GM12878 (cell line): ENCODE measurements at regions not wholly inside any gene's neighbourhood (a gene's known extent, or its start where the extent isn't known, plus 50 kb on each side); places are given as distances from the start of the nearest gene placed in this dataset.

Source experiments
- ATAC-seq: fragments of 200-7000 bp; cut with Tn5 transposase; 3 replicates; pipeline ENCODE4 v1.9.1; 2020; ENCODE audit warnings: mild to moderate bottlenecking, moderate library complexity
- BruUV-seq: library from RNA; stranded (reverse); fragments of 400-500 nt; replicated peaks from 2 replicates; lab custom pipeline; 2021; lab: Mats Ljungman, UMichigan
- CTCF ChIA-PET: fragments of 300-600 bp; sonication (Branson Sonifier 250); formaldehyde crosslinking; extraction: SDS; loops from one replicate; lab custom pipeline; 2021; ENCODE audit warnings: inconsistent platforms; lab: Yijun Ruan, JAX
- POLR2A ChIA-PET: fragments of 350-600 bp; formaldehyde crosslinking; extraction: SDS; loops from one replicate; lab custom pipeline; 2021; ENCODE audit warnings: inconsistent platforms; lab: Charles Lee
- RAD21 ChIA-PET: fragments of 300-600 bp; sonication (Branson Sonifier 250); formaldehyde crosslinking; loops from one replicate; lab custom pipeline; 2023; ENCODE audit warnings: antibody characterized with exemption; ENCODE audit not compliant: unreplicated experiment; lab: Charles Lee
- SMC1A ChIA-PET: fragments of 300-600 bp; sonication (Branson Sonifier 250); formaldehyde crosslinking; loops from one replicate; lab custom pipeline; 2023; ENCODE audit not compliant: unreplicated experiment, uncharacterized antibody; lab: Charles Lee
- DNase-seq: peaks from one replicate; pipeline ENCODE4 v3.0.0-alpha.2; 2011; ENCODE audit warnings: low read depth, low spot score
- FAIRE-seq: peaks from 3 replicates; lab custom pipeline; 2011; peaks lifted over from hg19 to GRCh38; lab: Jason Lieb, UNC
- H2AFZ ChIP-seq: 2 replicates; pipeline ENCODE4 v1.6.0; 2011; ENCODE audit warnings: low read depth, low read length, control low read depth; ENCODE audit not compliant: control insufficient read depth
- H3K27ac ChIP-seq: 2 replicates; pipeline ENCODE4 v1.5.1; 2011; ENCODE audit warnings: control low read depth; ENCODE audit not compliant: control insufficient read depth, insufficient read depth
- H3K27me3 ChIP-seq, 2 experiments: replicated peaks in 1 of 2; 2 replicates each; pipeline versions ENCODE4 v1.6.0 to v1.6.1; 2011; ENCODE audit warnings: low read length in 1 of 2; ENCODE audit not compliant: control insufficient read depth in 2 of 2, insufficient read depth in 2 of 2
- H3K36me3 ChIP-seq, 2 experiments: 2 replicates each; pipeline ENCODE4 v1.5.1; 2011; ENCODE audit warnings: low read length in 1 of 2; ENCODE audit not compliant: control insufficient read depth in 2 of 2, insufficient read depth in 2 of 2
- H3K4me1 ChIP-seq: 2 replicates; pipeline ENCODE4 v1.6.1; 2011; ENCODE audit warnings: mild to moderate bottlenecking, low read length, moderate library complexity, mixed read lengths; ENCODE audit not compliant: control insufficient read depth, insufficient read depth
- H3K4me2 ChIP-seq: 2 replicates; pipeline ENCODE4 v1.6.0; 2011; ENCODE audit warnings: control low read depth; ENCODE audit not compliant: control insufficient read depth, insufficient read depth
- H3K4me3 ChIP-seq: fragments of 200-600 bp; sonication (generic); 2 replicates; pipeline ENCODE4 v1.5.1; 2016
- H3K79me2 ChIP-seq: 2 replicates; pipeline ENCODE4 v1.6.0; 2011; ENCODE audit warnings: low read length; ENCODE audit not compliant: control insufficient read depth, insufficient read depth
- H3K9ac ChIP-seq: 2 replicates; pipeline ENCODE4 v1.8.0; 2011; ENCODE audit warnings: low read length, control low read depth, mixed read lengths; ENCODE audit not compliant: control insufficient read depth, insufficient read depth
- H3K9me3 ChIP-seq: replicated peaks from 3 replicates; pipeline ENCODE4 v1.5.1; 2011; ENCODE audit warnings: mild to moderate bottlenecking, low read length; ENCODE audit not compliant: control insufficient read depth, insufficient read depth
- H4K20me1 ChIP-seq: 2 replicates; pipeline ENCODE4 v1.6.0; 2011; ENCODE audit not compliant: control insufficient read depth, insufficient read depth
- ASH2L ChIP-seq: fragments of 300-600, 200-600 bp; sonication (generic); IDR thresholded peaks from 2 replicates; pipeline ENCODE4 v1.6.1; 2017; ENCODE audit warnings: low read depth, mild to moderate bottlenecking, borderline replicate concordance
- BCLAF1 ChIP-seq: fragments of 450-650 bp; IDR thresholded peaks from 2 replicates; pipeline ENCODE4 v1.6.1; 2017; ENCODE audit warnings: antibody characterized with exemption, mild to moderate bottlenecking, moderate library complexity
- CREM ChIP-seq: IDR thresholded peaks from 2 replicates; pipeline ENCODE4 v1.6.1; 2014; ENCODE audit warnings: antibody characterized with exemption, low read depth
- CTCF ChIP-seq, 3 experiments: IDR thresholded peaks in 2 of 3; conservative IDR thresholded peaks in 1 of 3; 2 replicates each; pipeline ENCODE4 v1.5.1; 2011; ENCODE audit warnings: low read depth in 3 of 3, low read length in 3 of 3, mild to moderate bottlenecking in 3 of 3, control low read depth in 2 of 3, moderate library complexity in 2 of 3, inconsistent platforms in 1 of 3, mixed read lengths in 1 of 3; ENCODE audit not compliant: control insufficient read depth in 2 of 3, insufficient read depth in 1 of 3; ENCODE audit errors: extremely low read depth in 1 of 3
- EGR1 ChIP-seq, 2 experiments: IDR thresholded peaks; 1 replicate in 1 of 2; 2 replicates in 1 of 2; pipeline ENCODE4 v1.6.1; 2011 to 2012; ENCODE audit warnings: low read depth in 2 of 2, low read length in 2 of 2, borderline replicate concordance in 1 of 2, mild to moderate bottlenecking in 1 of 2, moderate library complexity in 1 of 2
- HCFC1 ChIP-seq: fragments of 150-350 bp; IDR thresholded peaks from 2 replicates; pipeline ENCODE4 v1.6.1; 2014; ENCODE audit warnings: low read length
- HDGF ChIP-seq: fragments of 450-650 bp; IDR thresholded peaks from 2 replicates; pipeline ENCODE4 v1.6.1; 2016; ENCODE audit warnings: antibody characterized with exemption
- KAT2A ChIP-seq: conservative IDR thresholded peaks from 2 replicates; pipeline ENCODE4 v1.6.1; 2011; ENCODE audit warnings: low read depth, low read length; ENCODE audit not compliant: control insufficient read depth
- NR2C1 ChIP-seq: fragments of 450-650 bp; IDR thresholded peaks from 2 replicates; pipeline ENCODE4 v1.6.1; 2017; ENCODE audit warnings: antibody characterized with exemption, mild to moderate bottlenecking, moderate library complexity
- SIX5 ChIP-seq: IDR thresholded peaks from 2 replicates; pipeline ENCODE4 v1.6.1; 2011; ENCODE audit warnings: mild to moderate bottlenecking, low read depth, low read length, moderate library complexity; ENCODE audit not compliant: severe bottlenecking
- SMC3 ChIP-seq: IDR thresholded peaks from 2 replicates; pipeline ENCODE4 v1.6.1; 2011; ENCODE audit warnings: low read length, improper control_type of control experiment, borderline replicate concordance
- STAT1 ChIP-seq: fragments of 450-650 bp; conservative IDR thresholded peaks from 2 replicates; pipeline ENCODE4 v1.6.1; 2014; ENCODE audit warnings: antibody characterized with exemption, mild to moderate bottlenecking
- TCF7 ChIP-seq: IDR thresholded peaks from 2 replicates; pipeline ENCODE4 v1.6.1; 2014; ENCODE audit warnings: antibody characterized with exemption, borderline replicate concordance
- YBX1 ChIP-seq: fragments of 450-650 bp; IDR thresholded peaks from 2 replicates; pipeline ENCODE4 v1.6.1; 2016; ENCODE audit warnings: antibody characterized with exemption
- ZNF384 ChIP-seq: IDR thresholded peaks from 2 replicates; pipeline ENCODE4 v1.6.1; 2012; ENCODE audit warnings: low read depth, mild to moderate bottlenecking, low read length, improper control_type of control experiment, borderline replicate concordance
- ZNF622 ChIP-seq: fragments of 450-650 bp; IDR thresholded peaks from 2 replicates; pipeline ENCODE4 v1.6.1; 2017; ENCODE audit warnings: mild to moderate bottlenecking, inconsistent platforms
- WGBS: methylation state at CpG from one replicate; pipeline ENCODE4 v1.1.6; 2016; ENCODE audit warnings: low lambda C conversion rate; ENCODE audit not compliant: insufficient replicate concordance, insufficient coverage; ENCODE audit errors: missing lambda C conversion rate; 5-methylcytosine and 5-hydroxymethylcytosine counted together
- in situ Hi-C: fragments of 300-500 bp; cut with MboI; formaldehyde crosslinking; loops from 9 replicates; pipeline ENCODE4 v1.14.3; 2018; ENCODE audit warnings: mixed read lengths
- intact Hi-C: fragments of 100-400 bp; cut with micrococcal nuclease; formaldehyde crosslinking; loops from one replicate; pipeline ENCODE4 v1.14.2; 2022; ENCODE audit not compliant: unreplicated experiment
- TF ChIP-seq, protein P1 (sequence below): fragments of 450-650 bp; IDR thresholded peaks from 2 replicates; pipeline ENCODE4 v1.6.1; 2017; ENCODE audit warnings: mild to moderate bottlenecking, low read depth, inconsistent platforms; ENCODE audit not compliant: poor library complexity, severe bottlenecking

GRCh38 chr6:130672153-130672552, 155.1 kb upstream of the SMLR1 start:
- ChIA-PET POLR2A (no interaction called here), CTCF (interaction anchor here (0.7 to 1.1 kb wide), 2 partner anchors 26 to 350 kb away, joined by 3 read pairs; no protein-coding TSS in a partner anchor), RAD21 (interaction anchor here (1.0 kb wide), 1 partner anchor 26 kb away, joined by 4 read pairs; no protein-coding TSS in a partner anchor), SMC1A (interaction anchor here (1.2 kb wide), 1 partner anchor 26 kb away, joined by 4 read pairs; no protein-coding TSS in a partner anchor)
- FAIRE-seq (no peak), ATAC-seq (no peak), DNase-seq (no peak)
- Histone ChIP-seq H3K4me3 (no peak overlapping the region), H3K4me1 (no peaks in the 10 kb centered on the region; the same call in 1 of the 2 replicates), H3K79me2 (no peaks in the 10 kb centered on the region), H3K9ac (no peak overlapping the region), H3K27ac (no peak overlapping the region), H4K20me1 (no peaks in the 10 kb centered on the region), H3K9me3 (no peaks in the 10 kb centered on the region; the same call in 2 of the 3 replicates), H3K36me3 (no peaks in the 10 kb centered on the region), H2AFZ (no peak overlapping the region), H3K4me2 (no peak overlapping the region), H3K27me3 (no peaks in the 10 kb centered on the region)
- intact Hi-C loops (no loop called here), in situ Hi-C loops (no loop called here)
- WGBS, result 46% methylated on average over 6 of the region's 6 CpGs
- no peak for TF ChIP-seq EGR1 (IDR thresholded peaks at IDR 0.05; ENCODE audit: borderline replicate concordance in 1 of 2, low read depth in 2 of 2, low read length in 2 of 2)
- no peak for TF ChIP-seq SMC3
- TF ChIP-seq, protein P1, sequence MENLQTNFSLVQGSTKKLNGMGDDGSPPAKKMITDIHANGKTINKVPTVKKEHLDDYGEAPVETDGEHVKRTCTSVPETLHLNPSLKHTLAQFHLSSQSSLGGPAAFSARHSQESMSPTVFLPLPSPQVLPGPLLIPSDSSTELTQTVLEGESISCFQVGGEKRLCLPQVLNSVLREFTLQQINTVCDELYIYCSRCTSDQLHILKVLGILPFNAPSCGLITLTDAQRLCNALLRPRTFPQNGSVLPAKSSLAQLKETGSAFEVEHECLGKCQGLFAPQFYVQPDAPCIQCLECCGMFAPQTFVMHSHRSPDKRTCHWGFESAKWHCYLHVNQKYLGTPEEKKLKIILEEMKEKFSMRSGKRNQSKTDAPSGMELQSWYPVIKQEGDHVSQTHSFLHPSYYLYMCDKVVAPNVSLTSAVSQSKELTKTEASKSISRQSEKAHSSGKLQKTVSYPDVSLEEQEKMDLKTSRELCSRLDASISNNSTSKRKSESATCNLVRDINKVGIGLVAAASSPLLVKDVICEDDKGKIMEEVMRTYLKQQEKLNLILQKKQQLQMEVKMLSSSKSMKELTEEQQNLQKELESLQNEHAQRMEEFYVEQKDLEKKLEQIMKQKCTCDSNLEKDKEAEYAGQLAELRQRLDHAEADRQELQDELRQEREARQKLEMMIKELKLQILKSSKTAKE, result no peak
- TF ChIP-seq HDGF, result no peak
- no peak for TF ChIP-seq ASH2L
- no peak for TF ChIP-seq CREM
- no peak for TF ChIP-seq SIX5
- no peak for TF ChIP-seq ZNF384
- TF ChIP-seq STAT1, result no peak
- no peak for TF ChIP-seq HCFC1
- no peak for TF ChIP-seq BCLAF1
- no peak for TF ChIP-seq YBX1
- no peak for TF ChIP-seq NR2C1
- no peak for TF ChIP-seq CTCF (IDR thresholded peaks at IDR 0.05 in 2 of 3, conservative IDR thresholded peaks at IDR 0.05 in 1 of 3; ENCODE audit: control insufficient read depth in 2 of 3, extremely low read depth in 1 of 3, insufficient read depth in 1 of 3, low read depth in 3 of 3, low read length in 3 of 3)
- no peak for TF ChIP-seq KAT2A
- TF ChIP-seq TCF7, result no peak
- TF ChIP-seq ZNF622, result no peak
- no TSS peak for BruUV-seq
